ENCODE measurements at regions not wholly inside any gene's neighbourhood (a gene's known extent, or its start where the extent isn't known, plus 50 kb on each side); places are given as distances from the start of the nearest gene placed in this dataset.

- TF ChIP-seq CBX5 (IDR thresholded peaks at IDR 0.05; ENCODE audit: low read depth, low read length) (no peak), MAFK (IDR thresholded peaks at IDR 0.05; ENCODE audit: low read depth, low read length) (no peak), SUZ12 (IDR thresholded peaks at IDR 0.05; ENCODE audit: low read length) (no peak), KDM5A (IDR thresholded peaks at IDR 0.05; ENCODE audit: low read length) (no peak), BCL11A (IDR thresholded peaks at IDR 0.05; ENCODE audit: low read depth in 2 of 2, low read length in 2 of 2) (no peak), SIX5 (IDR thresholded peaks at IDR 0.05; ENCODE audit: low read depth, low read length) (no peak), TAF1 (IDR thresholded peaks at IDR 0.05; ENCODE audit: low read depth, low read length) (no peak), SP1 (IDR thresholded peaks at IDR 0.05; ENCODE audit: low read depth, low read length) (no peak), POLR2A (IDR thresholded peaks at IDR 0.05; ENCODE audit: control extremely low read depth in 1 of 2, low read depth in 2 of 2, low read length in 2 of 2) (no peak), SAP30 (IDR thresholded peaks at IDR 0.05; ENCODE audit: insufficient read depth, insufficient replicate concordance, low read length) (no peak), TCF12 (IDR thresholded peaks at IDR 0.05; ENCODE audit: low read depth, low read length) (no peak), SP2 (IDR thresholded peaks at IDR 0.05; ENCODE audit: low read length) (no peak)
Measured at GRCh38 chr4:163846008-163846407, 351.5 kb downstream of the TMA16 start (continued).

Data from H1 (cell line).